SK-N-SH (cell line): ENCODE measurements at regions not wholly inside any gene's neighbourhood (a gene's known extent, or its start where the extent isn't known, plus 50 kb on each side); places are given as distances from the start of the nearest gene placed in this dataset.

Experiments used
- CTCF ChIA-PET: fragments of 300-600, 350-600 bp; formaldehyde crosslinking; extraction: SDS; loops from one replicate; lab custom pipeline; 2021; lab: Yijun Ruan, JAX
- POLR2A ChIA-PET: fragments of 350-600 bp; sonication (Branson Sonifier 250); formaldehyde crosslinking; extraction: SDS; loops from one replicate; lab custom pipeline; 2020; ENCODE audit warnings: antibody characterized with exemption, inconsistent platforms; lab: Yijun Ruan, JAX
- DNase-seq: peaks from one replicate; pipeline ENCODE4 v3.0.0; 2012
- H2AFZ ChIP-seq: fragments of 200-600 bp; sonication (generic); 2 replicates; pipeline ENCODE4 v1.8.1; 2016; ENCODE audit warnings: antibody characterized with exemption, mild to moderate bottlenecking, low read depth
- H3F3A ChIP-seq: fragments of 200-600 bp; sonication (generic); replicated peaks from 2 replicates; pipeline ENCODE3; 2016; ENCODE audit warnings: antibody characterized with exemption, mild to moderate bottlenecking; ENCODE audit not compliant: insufficient read depth
- H3K27ac ChIP-seq, 2 experiments: fragments of 200-500 bp in 1 of 2; fragments of 200-600 bp in 1 of 2; sonication (Bioruptor generic) in 1 of 2; sonication (generic), shearing (Covaris generic) in 1 of 2; 2 replicates each; pipeline versions ENCODE4 v1.5.1 to v1.6.1; 2014 to 2016; ENCODE audit warnings: low read depth in 2 of 2, inconsistent platforms in 1 of 2, low read length in 1 of 2, mild to moderate bottlenecking in 1 of 2, mixed read lengths in 1 of 2
- H3K27me3 ChIP-seq: fragments of 200-600 bp; sonication (generic), shearing (Covaris generic); 2 replicates; pipeline ENCODE4 v1.6.1; 2016; ENCODE audit warnings: mixed run types; ENCODE audit not compliant: insufficient read depth
- H3K36me3 ChIP-seq, 2 experiments: fragments of 200-500 bp in 1 of 2; fragments of 200-600 bp in 1 of 2; sonication (Bioruptor generic) in 1 of 2; sonication (generic) in 1 of 2; replicated peaks in 1 of 2; 2 replicates each; pipeline versions ENCODE3 to v1.5.1; 2014 to 2016; ENCODE audit warnings: low read length in 1 of 2, mild to moderate bottlenecking in 1 of 2; ENCODE audit not compliant: insufficient read depth in 2 of 2, control insufficient read depth in 1 of 2
- H3K4me1 ChIP-seq, 2 experiments: fragments of 200-500 bp in 1 of 2; fragments of 200-600 bp in 1 of 2; sonication (Bioruptor generic) in 1 of 2; sonication (generic), shearing (Covaris generic) in 1 of 2; 2 replicates each; pipeline versions ENCODE4 v1.5.1 to v1.6.1; 2014 to 2016; ENCODE audit warnings: low read depth in 1 of 2, low read length in 1 of 2, mixed run types in 1 of 2; ENCODE audit not compliant: insufficient read depth in 2 of 2, control insufficient read depth in 1 of 2
- H3K4me2 ChIP-seq: fragments of 200-600 bp; sonication (generic), shearing (Covaris generic); 2 replicates; pipeline ENCODE4 v1.6.1; 2017; ENCODE audit warnings: mixed run types
- H3K4me3 ChIP-seq, 2 experiments: fragments of 200-500 bp in 1 of 2; fragments of 200-600 bp in 1 of 2; sonication (Bioruptor generic) in 1 of 2; sonication (generic), shearing (Covaris generic) in 1 of 2; 2 replicates each; pipeline versions ENCODE4 v1.5.1 to v1.8.1; 2014 to 2016; ENCODE audit warnings: low read depth in 2 of 2, inconsistent platforms in 1 of 2, low read length in 1 of 2, mild to moderate bottlenecking in 1 of 2, mixed read lengths in 1 of 2, moderate library complexity in 1 of 2
- H3K79me2 ChIP-seq: fragments of 200-600 bp; sonication (generic); 2 replicates; pipeline ENCODE4 v1.8.1; 2017; ENCODE audit warnings: mild to moderate bottlenecking; ENCODE audit not compliant: insufficient read depth
- H3K9ac ChIP-seq: fragments of 200-600 bp; sonication (generic); 2 replicates; pipeline ENCODE4 v1.6.1; 2017; ENCODE audit warnings: mixed run types
- H3K9me2 ChIP-seq: fragments of 200-600 bp; sonication (generic); 2 replicates; pipeline ENCODE4 v1.6.1; 2017; ENCODE audit warnings: mixed run types
- H3K9me3 ChIP-seq: fragments of 200-600 bp; sonication (generic); 2 replicates; pipeline ENCODE4 v1.6.1; 2017; ENCODE audit warnings: mixed run types, mild to moderate bottlenecking, moderate library complexity
- H4K20me1 ChIP-seq: fragments of 200-600 bp; sonication (generic); 2 replicates; pipeline ENCODE4 v1.6.1; 2017; ENCODE audit warnings: mild to moderate bottlenecking, mixed run types; ENCODE audit not compliant: insufficient read depth
- ELF1 ChIP-seq: IDR thresholded peaks from 2 replicates; pipeline ENCODE4 v1.4.0; 2012
- EP300 ChIP-seq, 2 experiments: IDR thresholded peaks; 2 replicates each; pipeline versions ENCODE4 v1.4.0 to v1.6.1; 2012; ENCODE audit warnings: borderline replicate concordance in 1 of 2, low read depth in 1 of 2, low read length in 1 of 2
- EZH2phosphoT487 ChIP-seq: fragments of 200-600 bp; sonication (generic); IDR thresholded peaks from 2 replicates; pipeline ENCODE4 v1.6.1; 2017; ENCODE audit warnings: low read depth, mixed run types, mild to moderate bottlenecking, antibody characterized with exemption, moderate library complexity, borderline replicate concordance
- FOXJ3 ChIP-seq: sonication (generic); formaldehyde crosslinking; IDR thresholded peaks from 2 replicates; pipeline ENCODE4 v1.5.1; 2020; ENCODE audit warnings: mild to moderate bottlenecking, missing genetic modification reagents
- FOXM1 ChIP-seq: IDR thresholded peaks from 2 replicates; pipeline ENCODE4 v1.4.0; 2012; ENCODE audit warnings: low read depth, mild to moderate bottlenecking
- JUND ChIP-seq: IDR thresholded peaks from 2 replicates; pipeline ENCODE4 v1.4.0; 2012
- MEF2A ChIP-seq: IDR thresholded peaks from 2 replicates; pipeline ENCODE4 v1.4.0; 2012; ENCODE audit warnings: low read depth, borderline replicate concordance
- MXI1 ChIP-seq: IDR thresholded peaks from 2 replicates; pipeline ENCODE4 v1.6.1; 2012; ENCODE audit warnings: mild to moderate bottlenecking, low read depth, low read length, improper control_type of control experiment
- NRF1 ChIP-seq: IDR thresholded peaks from 2 replicates; pipeline ENCODE4 v1.6.1; 2012; ENCODE audit warnings: low read depth, mild to moderate bottlenecking, low read length
- RAD21 ChIP-seq: IDR thresholded peaks from 2 replicates; pipeline ENCODE4 v1.6.1; 2012; ENCODE audit warnings: mild to moderate bottlenecking, low read length
- SMC3 ChIP-seq: IDR thresholded peaks from 2 replicates; pipeline ENCODE4 v1.6.1; 2012; ENCODE audit warnings: low read depth, low read length, improper control_type of control experiment
- TCF12 ChIP-seq: IDR thresholded peaks from 2 replicates; pipeline ENCODE4 v1.4.0; 2012
- TEAD4 ChIP-seq: IDR thresholded peaks from 2 replicates; pipeline ENCODE4 v1.4.0; 2012; ENCODE audit warnings: mild to moderate bottlenecking, borderline replicate concordance; ENCODE audit not compliant: insufficient read depth
- WGBS: methylation state at CpG from one replicate; pipeline ENCODE4 v1.1.6; 2017; ENCODE audit warnings: low lambda C conversion rate; 5-methylcytosine and 5-hydroxymethylcytosine counted together
- TF ChIP-seq, protein P1 (sequence below): fragments of 200-600 bp; sonication (generic); IDR thresholded peaks from 2 replicates; pipeline ENCODE4 v1.6.1; 2017; ENCODE audit warnings: antibody characterized with exemption, mild to moderate bottlenecking, moderate library complexity
- TF ChIP-seq, protein P2 (sequence below): IDR thresholded peaks from 2 replicates; pipeline ENCODE4 v1.6.1; 2012; ENCODE audit warnings: mild to moderate bottlenecking, low read depth, low read length, moderate library complexity
- TF ChIP-seq, protein P3 (sequence below): IDR thresholded peaks from 2 replicates; pipeline ENCODE4 v1.4.0; 2012; ENCODE audit warnings: low read depth, borderline replicate concordance

DNA sequence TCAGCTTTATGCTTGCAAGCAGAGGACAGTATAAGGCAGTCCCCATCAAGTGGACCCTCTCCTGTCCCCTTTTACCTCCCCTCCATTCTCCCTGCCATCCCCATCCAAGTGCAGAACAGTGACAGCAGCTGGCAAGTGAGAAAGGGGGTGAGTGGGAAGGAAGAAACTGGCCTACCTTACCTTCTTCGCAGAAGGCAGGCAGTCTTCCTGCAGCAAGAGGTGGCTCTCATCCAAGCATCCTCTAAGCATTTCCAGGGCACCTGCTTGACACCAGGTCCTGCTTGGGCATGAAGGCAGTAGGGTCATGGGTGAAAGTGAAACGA lies 77.3 kb upstream of the SH3PXD2B start:
- Histone ChIP-seq H3K27me3 (no peaks in the 10 kb centered on the region), H3K36me3 (no peaks in the 10 kb centered on the region), H4K20me1 (no peaks in the 10 kb centered on the region), H3K4me1 (peaks cover 0 to 18% of the 10 kb centered on the region in 2 experiments; a peak in 2 of 4 replicates), H2AFZ (no peak overlapping the region), H3K9ac (no peak overlapping the region), H3K79me2 (no peaks in the 10 kb centered on the region), H3K4me3 (no peak overlapping the region), H3K27ac (no peak overlapping the region), H3K9me2 (no peaks in the 10 kb centered on the region), H3K4me2 (no peak overlapping the region), H3K9me3 (no peaks in the 10 kb centered on the region), H3F3A (no peaks in the 10 kb centered on the region)
- WGBS = 67% methylated on average over 2 of the region's 2 CpGs
- TF ChIP-seq TCF12 = no peak
- no peak for TF ChIP-seq EZH2phosphoT487
- no peak for TF ChIP-seq FOXM1
- TF ChIP-seq, protein P1, sequence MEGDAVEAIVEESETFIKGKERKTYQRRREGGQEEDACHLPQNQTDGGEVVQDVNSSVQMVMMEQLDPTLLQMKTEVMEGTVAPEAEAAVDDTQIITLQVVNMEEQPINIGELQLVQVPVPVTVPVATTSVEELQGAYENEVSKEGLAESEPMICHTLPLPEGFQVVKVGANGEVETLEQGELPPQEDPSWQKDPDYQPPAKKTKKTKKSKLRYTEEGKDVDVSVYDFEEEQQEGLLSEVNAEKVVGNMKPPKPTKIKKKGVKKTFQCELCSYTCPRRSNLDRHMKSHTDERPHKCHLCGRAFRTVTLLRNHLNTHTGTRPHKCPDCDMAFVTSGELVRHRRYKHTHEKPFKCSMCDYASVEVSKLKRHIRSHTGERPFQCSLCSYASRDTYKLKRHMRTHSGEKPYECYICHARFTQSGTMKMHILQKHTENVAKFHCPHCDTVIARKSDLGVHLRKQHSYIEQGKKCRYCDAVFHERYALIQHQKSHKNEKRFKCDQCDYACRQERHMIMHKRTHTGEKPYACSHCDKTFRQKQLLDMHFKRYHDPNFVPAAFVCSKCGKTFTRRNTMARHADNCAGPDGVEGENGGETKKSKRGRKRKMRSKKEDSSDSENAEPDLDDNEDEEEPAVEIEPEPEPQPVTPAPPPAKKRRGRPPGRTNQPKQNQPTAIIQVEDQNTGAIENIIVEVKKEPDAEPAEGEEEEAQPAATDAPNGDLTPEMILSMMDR = no peak
- no peak for TF ChIP-seq ELF1
- TF ChIP-seq NRF1 = no peak
- no peak for TF ChIP-seq FOXJ3 (CRISPR knock-in tag)
- no peak for TF ChIP-seq MEF2A
- no peak for TF ChIP-seq TEAD4
- TF ChIP-seq EP300 (IDR thresholded peaks at IDR 0.05; ENCODE audit: borderline replicate concordance in 1 of 2, low read depth in 1 of 2, low read length in 1 of 2) = no peak
- no peak for TF ChIP-seq MXI1
- TF ChIP-seq, protein P2, sequence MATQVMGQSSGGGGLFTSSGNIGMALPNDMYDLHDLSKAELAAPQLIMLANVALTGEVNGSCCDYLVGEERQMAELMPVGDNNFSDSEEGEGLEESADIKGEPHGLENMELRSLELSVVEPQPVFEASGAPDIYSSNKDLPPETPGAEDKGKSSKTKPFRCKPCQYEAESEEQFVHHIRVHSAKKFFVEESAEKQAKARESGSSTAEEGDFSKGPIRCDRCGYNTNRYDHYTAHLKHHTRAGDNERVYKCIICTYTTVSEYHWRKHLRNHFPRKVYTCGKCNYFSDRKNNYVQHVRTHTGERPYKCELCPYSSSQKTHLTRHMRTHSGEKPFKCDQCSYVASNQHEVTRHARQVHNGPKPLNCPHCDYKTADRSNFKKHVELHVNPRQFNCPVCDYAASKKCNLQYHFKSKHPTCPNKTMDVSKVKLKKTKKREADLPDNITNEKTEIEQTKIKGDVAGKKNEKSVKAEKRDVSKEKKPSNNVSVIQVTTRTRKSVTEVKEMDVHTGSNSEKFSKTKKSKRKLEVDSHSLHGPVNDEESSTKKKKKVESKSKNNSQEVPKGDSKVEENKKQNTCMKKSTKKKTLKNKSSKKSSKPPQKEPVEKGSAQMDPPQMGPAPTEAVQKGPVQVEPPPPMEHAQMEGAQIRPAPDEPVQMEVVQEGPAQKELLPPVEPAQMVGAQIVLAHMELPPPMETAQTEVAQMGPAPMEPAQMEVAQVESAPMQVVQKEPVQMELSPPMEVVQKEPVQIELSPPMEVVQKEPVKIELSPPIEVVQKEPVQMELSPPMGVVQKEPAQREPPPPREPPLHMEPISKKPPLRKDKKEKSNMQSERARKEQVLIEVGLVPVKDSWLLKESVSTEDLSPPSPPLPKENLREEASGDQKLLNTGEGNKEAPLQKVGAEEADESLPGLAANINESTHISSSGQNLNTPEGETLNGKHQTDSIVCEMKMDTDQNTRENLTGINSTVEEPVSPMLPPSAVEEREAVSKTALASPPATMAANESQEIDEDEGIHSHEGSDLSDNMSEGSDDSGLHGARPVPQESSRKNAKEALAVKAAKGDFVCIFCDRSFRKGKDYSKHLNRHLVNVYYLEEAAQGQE = no peak
- TF ChIP-seq RAD21 = no peak
- no peak for TF ChIP-seq JUND
- TF ChIP-seq, protein P3, sequence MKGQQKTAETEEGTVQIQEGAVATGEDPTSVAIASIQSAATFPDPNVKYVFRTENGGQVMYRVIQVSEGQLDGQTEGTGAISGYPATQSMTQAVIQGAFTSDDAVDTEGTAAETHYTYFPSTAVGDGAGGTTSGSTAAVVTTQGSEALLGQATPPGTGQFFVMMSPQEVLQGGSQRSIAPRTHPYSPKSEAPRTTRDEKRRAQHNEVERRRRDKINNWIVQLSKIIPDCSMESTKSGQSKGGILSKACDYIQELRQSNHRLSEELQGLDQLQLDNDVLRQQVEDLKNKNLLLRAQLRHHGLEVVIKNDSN = no peak
- no peak for TF ChIP-seq SMC3
- DNase-seq = no peak
- POLR2A ChIA-PET = no interaction called here
- CTCF ChIA-PET = interaction anchor here (1.1 kb wide), 1 partner anchor 52 kb away, joined by 3 read pairs; no protein-coding TSS in a partner anchor
